Activated T-helper 1 cell treated with anti-CD3 and anti-CD28 coated beads, Interleukin-12 subunit alpha, Interleukin-12 subunit beta, Interleukin-2, Interleukin-4 antibody, amounts not matched to agents 30 ng/mL and 10 ng/mL and 1 ng/mL, durations not matched to agents 14 hours and 24 hours and 36 hours (primary cell): ENCODE measurements at regions not wholly inside any gene's neighbourhood (a gene's known extent, or its start where the extent isn't known, plus 50 kb on each side); places are given as distances from the start of the nearest gene placed in this dataset.

ENCODE experiments used
- DNase-seq: peaks from one replicate; pipeline ENCODE4 v3.0.0; 2021; ENCODE audit warnings: low spot score
- H3K27ac Mint-ChIP-seq: one replicate; pipeline ENCODE4 v1.8.0; 2021; ENCODE audit warnings: mild to moderate bottlenecking, mixed read lengths
- H3K27me3 Mint-ChIP-seq: one replicate; pipeline ENCODE4 v1.8.0; 2022; ENCODE audit warnings: mild to moderate bottlenecking, moderate library complexity, mixed read lengths; ENCODE audit not compliant: insufficient read depth
- H3K36me3 Mint-ChIP-seq: one replicate; pipeline ENCODE4 v1.8.0; 2021; ENCODE audit warnings: low read depth, mixed read lengths
- H3K4me1 Mint-ChIP-seq: one replicate; pipeline ENCODE4 v1.8.0; 2021; ENCODE audit warnings: low read depth, mixed read lengths
- H3K4me3 Mint-ChIP-seq: one replicate; pipeline ENCODE4 v1.8.0; 2021; ENCODE audit warnings: mild to moderate bottlenecking, moderate library complexity, mixed read lengths
- H3K9me3 Mint-ChIP-seq: one replicate; pipeline ENCODE4 v1.8.0; 2021; ENCODE audit warnings: mixed read lengths
- intact Hi-C: fragments of 100-400 bp; cut with micrococcal nuclease; formaldehyde crosslinking; loops from one replicate; pipeline ENCODE4 v1.15.1; 2024

DNA sequence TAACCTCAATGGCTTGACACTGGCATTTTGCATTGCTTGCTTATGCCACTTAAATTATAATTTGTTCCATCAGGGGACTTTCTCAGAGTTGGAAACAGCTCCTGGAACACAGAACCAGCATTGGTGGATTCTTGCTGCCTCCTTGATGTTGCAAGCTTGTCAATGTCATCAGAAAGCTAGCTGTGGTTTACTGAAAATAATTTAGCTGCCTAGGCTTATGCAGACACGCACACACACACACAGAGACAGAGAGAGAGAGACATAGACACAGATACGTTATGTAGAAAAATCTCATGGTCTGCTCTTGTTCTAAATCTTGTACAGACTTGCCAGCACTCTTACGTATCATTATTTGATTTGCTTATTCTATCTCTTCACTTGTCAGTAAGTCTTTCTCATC lies 78.0 kb downstream of the HMHB1 start:
- intact Hi-C loops = no loop called here
- no peaks in the 10 kb centered on the region for H3K9me3 Mint-ChIP-seq
- H3K27me3 Mint-ChIP-seq = peaks cover 14% of the 10 kb centered on the region
- DNase-seq = no peak
- H3K36me3 Mint-ChIP-seq = peaks cover 2% of the 10 kb centered on the region
- H3K4me1 Mint-ChIP-seq = peaks cover 13% of the 10 kb centered on the region
- no peak overlapping the region for H3K27ac Mint-ChIP-seq
- no peak overlapping the region for H3K4me3 Mint-ChIP-seq

DNA sequence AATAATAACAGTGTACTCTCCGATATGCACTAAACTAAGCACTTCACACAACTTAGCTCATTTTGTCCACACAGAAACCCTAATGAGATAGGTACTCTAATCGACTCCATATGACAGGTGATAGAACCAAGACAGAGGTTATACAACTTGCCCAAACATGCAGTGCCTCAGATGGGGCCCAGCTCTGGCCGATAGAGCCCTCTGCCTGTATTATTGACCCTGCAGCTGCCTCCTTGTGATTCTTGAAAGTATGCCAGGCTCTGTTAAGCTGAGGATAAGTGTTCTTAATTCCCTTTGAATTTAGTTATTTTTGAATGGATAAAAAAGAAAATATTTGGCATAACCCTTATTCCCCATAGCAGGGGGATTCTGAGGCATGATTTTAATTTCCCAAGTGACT lies 78.5 kb downstream of the HMHB1 start:
- H3K36me3 Mint-ChIP-seq = peaks cover 2% of the 10 kb centered on the region
- intact Hi-C loops = no loop called here
- no peak overlapping the region for H3K27ac Mint-ChIP-seq
- peaks cover 10% of the 10 kb centered on the region for H3K4me1 Mint-ChIP-seq
- H3K9me3 Mint-ChIP-seq = no peaks in the 10 kb centered on the region
- DNase-seq = no peak
- H3K4me3 Mint-ChIP-seq = no peak overlapping the region
- peaks cover 14% of the 10 kb centered on the region for H3K27me3 Mint-ChIP-seq

DNA sequence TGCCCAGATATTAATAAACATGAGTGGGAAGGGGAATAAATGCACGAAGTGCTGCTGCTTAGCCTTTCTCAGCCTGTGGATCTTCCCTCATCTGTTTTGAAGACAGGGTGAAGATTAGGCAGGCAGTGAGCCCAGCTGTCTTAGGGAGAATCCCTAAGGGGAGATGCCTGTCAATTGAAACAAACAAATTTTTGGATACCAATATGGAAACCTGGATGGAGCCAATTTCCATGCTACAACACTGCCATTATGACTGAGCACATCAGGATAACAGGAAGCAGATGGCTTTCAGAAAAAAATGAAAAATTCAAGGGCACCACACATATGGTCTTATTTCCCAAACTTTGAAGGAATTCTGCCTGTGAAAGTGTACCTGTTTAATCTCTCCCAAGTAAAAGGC lies 80.3 kb downstream of the HMHB1 start:
- Mint-ChIP-seq H3K27ac (no peak overlapping the region), H3K9me3 (no peaks in the 10 kb centered on the region), H3K4me1 (peaks cover 16% of the 10 kb centered on the region), H3K36me3 (peaks cover 2% of the 10 kb centered on the region), H3K27me3 (peaks cover 14% of the 10 kb centered on the region), H3K4me3 (no peak overlapping the region)
- intact Hi-C loops = no loop called here
- DNase-seq = no peak

DNA sequence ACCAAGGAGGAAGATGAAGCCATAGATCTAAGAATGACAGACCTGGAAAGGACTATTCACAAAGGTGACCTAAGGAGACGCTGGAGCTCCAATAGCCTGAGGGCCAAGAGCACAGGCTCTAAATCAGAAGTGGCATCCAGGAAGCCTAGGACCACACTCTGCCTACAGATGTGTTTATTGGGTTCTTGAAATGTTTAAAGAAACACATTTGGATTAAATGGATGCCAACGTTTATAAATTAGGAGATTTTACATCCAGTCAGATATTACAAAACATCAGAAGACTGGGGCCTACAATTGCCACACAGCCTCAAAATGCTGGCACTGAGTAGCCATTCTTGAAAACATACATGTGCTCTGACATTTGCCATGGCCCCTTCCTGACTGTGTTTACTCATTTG lies 80.9 kb downstream of the HMHB1 start:
- Mint-ChIP-seq H3K27ac (no peak overlapping the region), H3K9me3 (no peaks in the 10 kb centered on the region), H3K36me3 (peaks cover 2% of the 10 kb centered on the region), H3K27me3 (peaks cover 8% of the 10 kb centered on the region), H3K4me3 (no peak overlapping the region), H3K4me1 (peaks cover 19% of the 10 kb centered on the region)
- intact Hi-C loops = no loop called here
- DNase-seq = no peak

DNA sequence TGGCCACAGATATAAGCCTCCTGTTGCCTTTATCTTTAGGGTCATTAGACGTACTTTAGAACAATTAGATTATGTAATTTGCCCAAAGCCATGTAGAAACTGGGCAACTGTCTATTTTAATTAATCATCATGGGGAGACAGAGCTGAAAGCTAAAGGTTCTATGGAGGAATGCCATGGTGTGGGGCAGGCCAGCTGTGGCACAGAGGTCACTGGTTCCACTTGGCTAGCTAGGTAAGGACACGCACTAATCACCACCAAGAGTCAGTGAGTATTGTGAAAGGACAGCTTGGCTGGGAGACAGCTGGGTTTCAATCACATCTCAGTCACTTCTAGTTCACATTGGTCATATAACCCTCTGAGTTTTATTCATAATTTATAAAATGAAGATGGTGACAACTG lies 81.7 kb downstream of the HMHB1 start:
- Mint-ChIP-seq H3K4me1 (peaks cover 25% of the 10 kb centered on the region), H3K27me3 (peaks cover 4% of the 10 kb centered on the region), H3K9me3 (no peaks in the 10 kb centered on the region), H3K27ac (no peak overlapping the region), H3K4me3 (no peak overlapping the region), H3K36me3 (peaks cover 2% of the 10 kb centered on the region)
- no peak for DNase-seq
- intact Hi-C loops = no loop called here

DNA sequence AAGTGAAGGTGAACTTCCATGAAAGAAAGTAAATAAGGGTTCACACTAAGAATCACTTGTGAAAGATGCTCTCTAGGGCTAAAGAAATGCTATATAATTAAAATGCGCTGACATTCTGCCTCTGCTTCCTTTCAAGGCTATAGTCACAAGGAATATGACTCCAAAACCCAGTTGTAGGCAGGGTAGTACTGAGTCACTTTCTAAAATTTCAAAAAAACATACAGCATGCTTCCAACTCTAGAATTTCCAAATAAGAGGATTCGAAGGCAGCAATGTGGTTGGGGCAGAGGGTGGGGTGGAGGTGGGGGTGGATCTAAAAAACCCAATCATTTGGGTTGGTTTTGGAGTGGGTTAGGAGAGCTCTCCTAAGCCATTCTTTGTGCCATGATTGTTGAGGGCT lies 84.6 kb downstream of the HMHB1 start:
- intact Hi-C loops = loop anchor here (5.0 kb wide), 1 partner anchor 296 kb away; no protein-coding TSS in a partner anchor
- DNase-seq = no peak
- H3K27me3 Mint-ChIP-seq = no peaks in the 10 kb centered on the region
- no peaks in the 10 kb centered on the region for H3K9me3 Mint-ChIP-seq
- H3K4me3 Mint-ChIP-seq = no peak overlapping the region
- H3K36me3 Mint-ChIP-seq = peaks cover 1% of the 10 kb centered on the region
- H3K4me1 Mint-ChIP-seq = peaks cover 35% of the 10 kb centered on the region
- peak overlapping the region; percentile 42 for H3K27ac Mint-ChIP-seq

DNA sequence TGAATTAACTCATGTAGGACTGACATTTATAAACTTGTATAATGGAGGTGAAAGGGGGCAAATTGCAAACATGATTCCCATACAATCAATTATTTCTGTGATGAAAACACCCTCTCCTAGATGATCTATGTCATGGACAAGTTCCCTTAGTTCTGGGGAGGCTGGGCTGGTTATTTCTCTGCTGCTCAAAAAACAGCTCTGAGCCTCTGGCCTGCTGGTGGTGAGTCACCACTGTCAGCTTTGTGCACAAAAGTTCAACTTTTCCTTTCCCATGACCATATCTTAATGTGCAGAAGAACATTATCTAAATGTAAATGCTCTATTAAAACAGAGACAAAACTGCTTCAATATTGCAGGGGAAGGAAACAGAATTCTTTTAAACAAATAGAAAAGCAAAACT lies 85.0 kb downstream of the HMHB1 start:
- no peak for DNase-seq
- no peaks in the 10 kb centered on the region for H3K9me3 Mint-ChIP-seq
- H3K4me3 Mint-ChIP-seq = no peak overlapping the region
- H3K36me3 Mint-ChIP-seq = no peaks in the 10 kb centered on the region
- peaks cover 34% of the 10 kb centered on the region for H3K4me1 Mint-ChIP-seq
- H3K27me3 Mint-ChIP-seq = no peaks in the 10 kb centered on the region
- peak overlapping the region; percentile 50 for H3K27ac Mint-ChIP-seq
- intact Hi-C loops = loop anchor here (5.0 kb wide), 1 partner anchor 295 kb away; no protein-coding TSS in a partner anchor

DNA sequence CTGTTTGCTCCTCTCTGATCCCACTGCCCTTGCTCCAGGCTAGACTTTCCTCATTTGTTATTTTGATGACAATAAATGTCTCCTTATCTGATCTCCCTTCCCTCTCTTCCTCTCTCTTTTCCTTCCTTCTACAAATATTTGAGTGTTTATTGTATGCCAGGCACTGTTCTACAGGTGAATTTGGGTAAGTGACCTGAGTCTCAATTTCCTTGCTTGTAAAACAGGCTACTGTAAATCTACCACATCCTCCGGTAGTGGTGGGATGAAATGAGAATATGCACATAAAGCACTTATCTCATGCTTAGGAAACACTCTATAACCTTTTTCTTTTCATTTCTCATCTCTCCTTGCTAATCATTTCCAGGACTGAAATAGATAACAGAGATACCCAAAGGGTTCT lies 86.4 kb downstream of the HMHB1 start:
- Mint-ChIP-seq H3K27ac (peak overlapping the region; percentile 38), H3K36me3 (no peaks in the 10 kb centered on the region), H3K27me3 (no peaks in the 10 kb centered on the region), H3K9me3 (no peaks in the 10 kb centered on the region), H3K4me3 (peak overlapping the region; percentile 21), H3K4me1 (peaks cover 34% of the 10 kb centered on the region)
- intact Hi-C loops = loop anchor here (5.0 kb wide), 1 partner anchor 294 kb away; no protein-coding TSS in a partner anchor
- peak; percentile 17 for DNase-seq

DNA sequence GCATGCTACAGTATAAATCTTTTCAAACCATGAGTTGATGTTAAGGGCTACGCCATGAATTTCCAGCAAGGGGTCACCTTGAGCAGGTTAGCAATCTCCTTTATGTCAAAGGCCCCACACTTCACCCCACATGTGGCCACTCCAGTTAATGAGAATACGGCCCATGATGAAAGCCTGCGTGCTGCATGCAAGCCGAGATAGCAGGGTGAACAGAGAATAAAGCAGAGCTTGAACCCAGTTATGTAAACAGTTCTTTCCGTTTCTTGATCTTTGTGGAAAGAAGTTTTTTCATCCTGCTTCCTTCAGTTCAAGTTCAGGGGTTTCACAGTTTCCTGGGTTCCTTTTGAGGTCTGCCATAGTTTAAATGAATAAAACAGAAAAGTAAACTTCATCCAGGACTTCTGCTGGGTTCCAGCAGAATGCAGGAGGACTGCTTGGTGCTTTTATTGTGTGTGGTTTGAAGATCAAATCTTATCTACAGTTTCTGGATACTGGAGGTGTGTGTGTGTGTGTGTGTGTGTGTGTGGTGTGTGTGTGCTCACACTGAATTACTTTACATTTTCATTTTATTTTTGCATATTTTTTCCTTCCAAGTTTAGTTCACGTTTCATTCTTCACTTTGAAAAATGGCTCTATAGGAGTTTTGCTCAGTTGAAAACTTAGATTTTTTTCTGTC lies 87.1 kb downstream of the HMHB1 start:
- H3K36me3 Mint-ChIP-seq = no peaks in the 10 kb centered on the region
- no peaks in the 10 kb centered on the region for H3K27me3 Mint-ChIP-seq
- intact Hi-C loops = loop anchor here (1.0 to 5.0 kb wide), 2 partner anchors 71 to 293 kb away; no protein-coding TSS in a partner anchor
- H3K4me3 Mint-ChIP-seq = no peak overlapping the region
- peaks cover 2% of the 10 kb centered on the region for H3K9me3 Mint-ChIP-seq
- H3K4me1 Mint-ChIP-seq = peaks cover 34% of the 10 kb centered on the region
- DNase-seq = peak; percentile 4
- H3K27ac Mint-ChIP-seq = peak overlapping the region; percentile 38

DNA sequence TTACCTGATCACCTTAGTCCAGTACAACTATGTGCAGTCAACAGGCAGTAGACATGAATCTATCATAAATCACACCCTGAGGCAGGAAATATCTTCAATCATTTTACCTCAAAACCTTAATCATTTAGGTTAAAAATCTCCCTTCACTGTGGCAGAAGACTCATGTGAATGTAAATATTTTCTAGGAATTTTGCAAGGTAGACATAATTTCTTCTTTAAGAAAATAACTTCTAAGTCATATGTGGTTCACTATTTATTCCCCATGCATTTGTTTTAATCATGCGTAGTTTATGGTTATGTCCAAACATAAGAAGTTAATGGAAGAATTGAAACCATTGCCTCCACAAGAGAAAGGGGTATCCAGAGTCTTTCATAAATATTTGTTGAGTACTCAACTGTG lies 97.0 kb downstream of the HMHB1 start:
- intact Hi-C loops = no loop called here
- Mint-ChIP-seq H3K9me3 (peaks cover 9% of the 10 kb centered on the region), H3K36me3 (no peaks in the 10 kb centered on the region), H3K4me1 (no peaks in the 10 kb centered on the region), H3K27ac (no peak overlapping the region), H3K27me3 (no peaks in the 10 kb centered on the region), H3K4me3 (no peak overlapping the region)
- no peak for DNase-seq

DNA sequence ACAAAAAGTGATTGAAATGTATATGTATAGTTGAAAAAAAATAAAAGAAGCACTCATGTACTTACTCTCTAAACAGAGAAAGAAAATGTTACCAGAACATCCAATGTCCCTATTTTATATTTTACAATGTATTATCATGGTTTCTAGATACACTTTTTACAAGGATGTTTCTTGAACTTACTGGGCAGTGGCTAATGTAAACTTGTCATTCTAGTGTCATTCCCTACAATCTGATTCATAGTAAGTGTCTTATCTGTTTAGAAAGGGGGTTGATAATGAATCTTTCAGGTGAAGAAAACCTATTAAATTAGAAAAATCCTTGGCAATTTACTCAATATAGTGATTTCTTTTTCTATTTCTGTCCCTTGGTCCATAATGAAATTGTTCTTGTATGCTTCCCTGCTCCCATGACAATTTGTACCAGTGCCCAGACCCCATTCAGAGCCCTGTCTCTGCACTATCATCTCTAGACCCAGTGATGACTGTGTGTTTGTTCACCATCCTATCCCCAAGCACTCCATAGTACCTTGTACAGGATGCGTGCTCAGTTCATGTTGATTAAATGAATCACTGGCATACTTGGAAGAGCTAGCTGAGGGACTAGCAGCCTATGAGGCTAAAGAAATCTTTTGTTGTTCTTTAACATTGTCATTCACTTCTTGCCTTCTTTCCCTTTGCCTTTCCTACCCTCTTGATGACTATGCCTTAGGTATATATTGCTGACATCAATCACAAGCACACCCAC lies 101.2 kb downstream of the HMHB1 start:
- H3K4me1 Mint-ChIP-seq = no peaks in the 10 kb centered on the region
- H3K4me3 Mint-ChIP-seq = no peak overlapping the region
- peaks cover 8% of the 10 kb centered on the region for H3K27me3 Mint-ChIP-seq
- no peaks in the 10 kb centered on the region for H3K36me3 Mint-ChIP-seq
- intact Hi-C loops = no loop called here
- no peak overlapping the region for H3K27ac Mint-ChIP-seq
- DNase-seq = no peak
- H3K9me3 Mint-ChIP-seq = no peaks in the 10 kb centered on the region

DNA sequence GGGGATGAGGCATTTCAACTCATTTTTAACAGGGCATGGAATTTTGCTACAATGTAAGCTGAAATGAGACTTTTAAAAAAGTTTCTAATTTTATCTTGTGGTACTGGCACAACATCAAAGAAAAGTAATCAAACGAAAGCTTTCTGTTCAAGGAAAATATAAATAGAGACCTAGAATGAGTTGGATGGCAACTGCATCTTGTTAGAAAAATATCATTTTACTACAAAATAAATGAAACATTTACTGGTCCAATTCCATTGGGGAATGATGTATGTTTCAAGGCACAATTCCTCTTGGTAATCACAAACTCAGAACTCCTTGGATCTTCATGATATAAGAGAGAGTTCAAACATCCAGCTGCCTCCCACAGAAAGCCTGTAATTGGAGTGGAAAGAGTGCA lies 102.8 kb downstream of the HMHB1 start:
- intact Hi-C loops = no loop called here
- Mint-ChIP-seq H3K27me3 (peaks cover 8% of the 10 kb centered on the region), H3K36me3 (no peaks in the 10 kb centered on the region), H3K27ac (no peak overlapping the region), H3K9me3 (no peaks in the 10 kb centered on the region), H3K4me3 (no peak overlapping the region), H3K4me1 (no peaks in the 10 kb centered on the region)
- DNase-seq = no peak

DNA sequence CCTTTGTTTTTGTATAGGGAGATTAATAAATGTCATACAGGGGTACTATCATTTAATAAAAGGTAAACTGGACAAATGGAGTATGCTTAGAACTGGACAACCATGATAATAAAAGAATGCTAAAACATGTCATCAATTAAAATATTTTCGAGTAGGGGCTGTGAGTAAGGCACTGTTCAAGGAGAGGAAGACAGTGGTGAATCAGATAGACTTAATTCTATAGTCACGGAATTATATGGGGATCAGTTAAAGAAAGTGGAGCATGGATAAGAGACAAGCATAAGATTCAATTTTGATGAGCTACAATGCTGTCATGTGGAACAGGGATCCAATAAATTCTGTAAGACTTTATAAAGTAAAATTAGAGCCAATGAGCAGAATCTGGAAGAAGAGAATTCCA lies 104.5 kb downstream of the HMHB1 start:
- Mint-ChIP-seq H3K27ac (peak overlapping the region; percentile 32), H3K4me1 (no peaks in the 10 kb centered on the region), H3K27me3 (peaks cover 8% of the 10 kb centered on the region), H3K36me3 (no peaks in the 10 kb centered on the region), H3K9me3 (no peaks in the 10 kb centered on the region), H3K4me3 (no peak overlapping the region)
- intact Hi-C loops = no loop called here
- no peak for DNase-seq
